Naive thymus-derived CD4-positive, alpha-beta T cell (primary cell): ENCODE measurements at regions not wholly inside any gene's neighbourhood (a gene's known extent, or its start where the extent isn't known, plus 50 kb on each side); places are given as distances from the start of the nearest gene placed in this dataset.

Source experiments
- ATAC-seq: fragments of 150-1000 bp; cut with Tn5 transposase; 2 replicates; pipeline ENCODE4 v1.10.0; 2021; ENCODE audit warnings: mild to moderate bottlenecking, moderate library complexity
- CTCF ChIA-PET: fragments of 350-600 bp; sonication (Branson Sonifier 250); formaldehyde crosslinking; loops from one replicate; lab custom pipeline; 2021; ENCODE audit warnings: antibody characterized with exemption; lab: Charles Lee
- POLR2A ChIA-PET: fragments of 350-600 bp; sonication (Branson Sonifier 250); formaldehyde crosslinking; loops from one replicate; lab custom pipeline; 2021; ENCODE audit warnings: antibody characterized with exemption, inconsistent platforms; lab: Charles Lee
- DNase-seq, 9 donors: peaks; one replicate each; pipeline versions ENCODE4 v3.0.0 to v3.0.0-alpha.2; 2020 to 2022; ENCODE audit warnings: mixed read lengths in 1 of 9
- H3K27ac ChIP-seq: one replicate; pipeline ENCODE4 v1.7.0; 2013; ENCODE audit warnings: mild to moderate bottlenecking, low read depth, low read length, moderate library complexity
- H3K27me3 ChIP-seq, 2 donors: one replicate each; pipeline ENCODE4 v1.7.0; 2013; ENCODE audit warnings: low read length in 2 of 2, mild to moderate bottlenecking in 2 of 2, moderate library complexity in 2 of 2; ENCODE audit not compliant: control insufficient read depth in 2 of 2, insufficient read depth in 2 of 2
- H3K36me3 ChIP-seq, 3 experiments: 1 replicate in 2 of 3; 2 replicates in 1 of 3; pipeline ENCODE4 v1.7.0; 2013; ENCODE audit warnings: low read length in 3 of 3, mild to moderate bottlenecking in 3 of 3, moderate library complexity in 1 of 3; ENCODE audit not compliant: insufficient read depth in 3 of 3, control insufficient read depth in 2 of 3
- H3K4me1 ChIP-seq, 2 donors: one replicate each; pipeline ENCODE4 v1.7.0; 2013; ENCODE audit warnings: low read length in 2 of 2, mild to moderate bottlenecking in 2 of 2, moderate library complexity in 1 of 2; ENCODE audit not compliant: control insufficient read depth in 2 of 2, insufficient read depth in 2 of 2
- H3K4me3 ChIP-seq: 2 replicates; pipeline ENCODE4 v1.7.0; 2013; ENCODE audit warnings: mild to moderate bottlenecking, low read length
- H3K9me3 ChIP-seq, 3 experiments: 1 replicate in 2 of 3; 2 replicates in 1 of 3; pipeline ENCODE4 v1.7.0; 2013; ENCODE audit warnings: low read length in 3 of 3; ENCODE audit not compliant: control insufficient read depth in 2 of 3
- H3K27ac Mint-ChIP-seq, 9 donors: one replicate each; pipeline ENCODE4 v1.8.0; 2020 to 2022; ENCODE audit warnings: mixed read lengths in 9 of 9, mild to moderate bottlenecking in 8 of 9, moderate library complexity in 5 of 9, inconsistent platforms in 2 of 9
- H3K27me3 Mint-ChIP-seq, 5 donors: one replicate each; pipeline ENCODE4 v1.8.0; 2021 to 2022; ENCODE audit warnings: mixed read lengths in 5 of 5, mild to moderate bottlenecking in 1 of 5
- H3K36me3 Mint-ChIP-seq, 5 donors: one replicate each; pipeline ENCODE4 v1.8.0; 2020 to 2022; ENCODE audit warnings: mixed read lengths in 5 of 5, mild to moderate bottlenecking in 3 of 5, inconsistent platforms in 1 of 5
- H3K4me1 Mint-ChIP-seq, 7 donors: one replicate each; pipeline ENCODE4 v1.8.0; 2020 to 2022; ENCODE audit warnings: mixed read lengths in 7 of 7, mild to moderate bottlenecking in 3 of 7, inconsistent platforms in 1 of 7
- H3K4me3 Mint-ChIP-seq, 10 donors: one replicate each; pipeline ENCODE4 v1.8.0; 2020 to 2022; ENCODE audit warnings: mild to moderate bottlenecking in 10 of 10, mixed read lengths in 10 of 10, moderate library complexity in 6 of 10, inconsistent platforms in 2 of 10
- H3K9me3 Mint-ChIP-seq, 11 donors: one replicate each; pipeline ENCODE4 v1.8.0; 2020 to 2022; ENCODE audit warnings: mixed read lengths in 11 of 11, mild to moderate bottlenecking in 4 of 11, inconsistent platforms in 1 of 11, moderate library complexity in 1 of 11
- intact Hi-C, 2 donors: fragments of 100-400 bp; cut with micrococcal nuclease; formaldehyde crosslinking; loops; one replicate each; pipeline ENCODE4 v1.15.1; 2023

DNA sequence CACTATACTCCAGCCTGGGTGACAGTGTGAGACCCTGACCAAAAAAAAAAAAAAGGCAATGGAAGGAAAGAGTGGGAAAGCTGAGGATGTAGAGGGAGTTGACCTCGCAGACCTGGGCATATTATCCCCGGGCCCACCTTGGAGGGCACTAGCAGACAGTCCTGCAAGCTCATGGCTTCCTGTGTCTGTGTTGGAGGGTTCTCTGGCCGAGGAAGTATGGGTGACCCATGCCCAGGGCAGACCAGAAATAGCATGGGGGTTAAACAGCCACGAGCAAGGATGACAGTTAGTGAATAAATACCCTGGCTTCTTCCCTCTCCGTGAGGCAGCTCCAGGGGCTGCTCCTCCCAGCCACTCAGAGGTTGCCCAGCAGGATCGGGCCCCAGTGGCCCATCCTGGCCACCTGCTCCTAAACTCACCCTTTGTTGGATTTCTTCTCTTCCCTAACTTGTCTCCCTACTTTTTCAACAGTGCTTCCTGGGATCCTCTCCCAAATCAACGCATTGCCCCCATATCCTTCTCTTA is 485.8 kb downstream of the ZNF536 start:
- Mint-ChIP-seq H3K27me3 (peaks cover 0 to 20% (median 6%) of the 10 kb centered on the region in 5 donors), H3K36me3 (no peaks in the 10 kb centered on the region), H3K27ac (no peak overlapping the region), H3K4me3 (no peak overlapping the region), H3K4me1 (peaks cover 0 to 3% (median 0%) of the 10 kb centered on the region in 7 donors), H3K9me3 (peaks cover 0 to 15% (median 4%) of the 10 kb centered on the region in 11 donors)
- Histone ChIP-seq H3K4me3 (no peak overlapping the region), H3K4me1 (no peaks in the 10 kb centered on the region), H3K9me3 (no peaks in the 10 kb centered on the region), H3K36me3 (no peaks in the 10 kb centered on the region), H3K27me3 (no peaks in the 10 kb centered on the region), H3K27ac (no peak overlapping the region)
- DNase-seq: no peak
- CTCF ChIA-PET: no interaction called here
- ATAC-seq: no peak
- POLR2A ChIA-PET: no interaction called here
- intact Hi-C loops: no loop called here

DNA sequence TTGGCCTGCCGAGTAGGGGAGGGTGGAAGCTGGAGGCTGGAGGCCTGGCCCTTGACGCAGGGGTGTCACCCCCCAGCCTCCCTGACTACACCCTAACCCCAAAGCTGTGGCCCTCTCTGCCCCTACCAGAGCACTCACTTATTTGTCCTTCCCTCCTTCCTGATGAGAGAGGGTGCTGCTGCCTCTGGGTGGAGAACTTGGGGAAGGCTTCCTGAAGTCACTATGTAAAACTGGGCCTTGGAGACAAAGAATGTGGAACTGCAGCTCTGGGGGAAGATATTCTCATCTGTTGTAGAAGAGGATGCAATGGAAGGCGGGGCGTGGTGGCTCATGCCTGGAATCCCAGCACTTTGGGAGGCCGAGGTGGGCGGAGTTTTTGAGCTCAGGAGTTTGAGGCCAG is 485.2 kb downstream of the ZNF536 start:
- Histone ChIP-seq H3K27ac (no peak overlapping the region), H3K27me3 (no peaks in the 10 kb centered on the region), H3K9me3 (no peaks in the 10 kb centered on the region), H3K4me1 (no peaks in the 10 kb centered on the region), H3K4me3 (no peak overlapping the region), H3K36me3 (no peaks in the 10 kb centered on the region)
- ChIA-PET CTCF (no interaction called here), POLR2A (no interaction called here)
- ATAC-seq: no peak
- DNase-seq: no peak
- intact Hi-C loops: no loop called here
- Mint-ChIP-seq H3K4me3 (no peak overlapping the region), H3K36me3 (no peaks in the 10 kb centered on the region), H3K27me3 (peaks cover 0 to 14% (median 6%) of the 10 kb centered on the region in 5 donors), H3K27ac (no peak overlapping the region), H3K9me3 (peaks cover 0 to 11% (median 4%) of the 10 kb centered on the region in 11 donors), H3K4me1 (peaks cover 0 to 3% (median 0%) of the 10 kb centered on the region in 7 donors)

DNA sequence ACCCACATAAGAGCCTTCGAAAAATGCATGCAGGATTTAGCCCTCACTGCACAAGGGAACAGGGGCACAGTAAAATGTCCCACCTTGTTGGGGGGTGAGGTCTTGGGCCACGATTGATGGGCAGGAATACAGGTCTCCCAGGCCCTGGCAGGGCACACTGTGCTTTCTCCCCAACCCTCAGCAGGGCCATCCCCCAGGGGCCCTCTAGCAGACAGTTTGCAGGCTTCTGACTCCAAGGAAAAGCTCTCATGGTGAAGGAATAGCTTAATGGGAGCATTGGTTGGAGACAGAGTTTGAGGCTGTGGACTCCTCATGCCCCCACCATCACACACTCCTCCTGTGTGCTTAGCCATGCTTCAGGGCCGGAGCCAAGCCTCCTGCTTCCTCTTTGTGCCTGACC is 484.6 kb downstream of the ZNF536 start:
- no peaks in the 10 kb centered on the region for H3K4me1 ChIP-seq
- no peak overlapping the region for H3K27ac Mint-ChIP-seq
- H3K4me3 Mint-ChIP-seq: no peak overlapping the region
- H3K4me1 Mint-ChIP-seq: peaks cover 0 to 3% (median 0%) of the 10 kb centered on the region in 7 donors
- H3K27me3 Mint-ChIP-seq: peaks cover 0 to 15% (median 6%) of the 10 kb centered on the region in 5 donors
- peaks cover 0 to 11% (median 4%) of the 10 kb centered on the region in 11 donors for H3K9me3 Mint-ChIP-seq
- ChIA-PET CTCF (no interaction called here), POLR2A (no interaction called here)
- H3K27me3 ChIP-seq: no peaks in the 10 kb centered on the region
- ATAC-seq (no peak), DNase-seq (no peak)
- H3K27ac ChIP-seq: no peak overlapping the region
- H3K36me3 ChIP-seq: no peaks in the 10 kb centered on the region
- H3K36me3 Mint-ChIP-seq: no peaks in the 10 kb centered on the region
- H3K9me3 ChIP-seq: no peaks in the 10 kb centered on the region
- no peak overlapping the region for H3K4me3 ChIP-seq
- intact Hi-C loops: no loop called here

DNA sequence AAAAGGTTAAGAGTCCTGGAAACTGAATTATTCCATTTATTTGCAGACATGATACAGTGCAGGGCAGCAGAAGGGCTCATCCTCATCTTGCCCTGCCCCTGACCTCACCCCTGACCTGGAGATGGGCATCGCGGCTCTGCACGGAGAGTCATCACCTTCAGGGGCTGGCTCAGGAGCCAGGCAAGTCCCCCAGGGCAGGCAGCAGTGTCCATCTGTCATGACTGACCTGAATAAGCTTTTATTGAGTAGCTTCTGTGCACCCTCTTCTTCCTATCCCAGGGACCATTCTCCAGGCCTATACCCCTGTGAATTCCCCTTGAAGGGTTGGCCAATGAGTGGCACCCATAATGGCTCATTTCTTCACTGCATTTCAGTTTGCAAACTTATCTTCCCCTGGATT is 484.2 kb downstream of the ZNF536 start:
- ChIA-PET CTCF (no interaction called here), POLR2A (no interaction called here)
- intact Hi-C loops: no loop called here
- Mint-ChIP-seq H3K4me1 (peaks cover 0 to 3% (median 0%) of the 10 kb centered on the region in 7 donors), H3K27me3 (peaks cover 0 to 15% (median 4%) of the 10 kb centered on the region in 5 donors), H3K4me3 (no peak overlapping the region), H3K36me3 (no peaks in the 10 kb centered on the region), H3K27ac (no peak overlapping the region), H3K9me3 (peaks cover 0 to 11% (median 4%) of the 10 kb centered on the region in 11 donors)
- no peaks in the 10 kb centered on the region for H3K36me3 ChIP-seq
- no peaks in the 10 kb centered on the region for H3K9me3 ChIP-seq
- H3K27me3 ChIP-seq: no peaks in the 10 kb centered on the region
- DNase-seq (no peak), ATAC-seq (no peak)
- H3K27ac ChIP-seq: no peak overlapping the region
- H3K4me3 ChIP-seq: no peak overlapping the region
- H3K4me1 ChIP-seq: no peaks in the 10 kb centered on the region

DNA sequence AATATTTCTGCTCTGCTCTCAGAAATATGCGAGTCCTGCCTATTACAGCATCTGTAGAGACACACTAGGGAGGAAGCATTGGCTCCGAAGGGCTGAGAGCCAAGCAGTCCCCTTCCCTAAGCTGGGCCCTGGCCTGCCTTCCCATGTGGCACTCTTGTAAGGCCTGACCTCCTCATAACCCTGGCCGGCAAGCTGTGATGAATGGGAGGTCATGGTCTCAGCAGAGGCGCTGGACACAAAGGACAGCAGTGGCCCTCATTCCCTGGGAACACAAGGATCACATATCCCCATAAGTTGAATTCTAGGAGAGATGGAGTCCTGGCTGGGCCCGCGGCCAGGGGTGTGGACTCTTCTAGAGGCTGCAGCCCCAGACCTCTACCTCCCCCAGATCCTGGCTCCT is 483.3 kb downstream of the ZNF536 start:
- peaks cover 0 to 15% (median 0%) of the 10 kb centered on the region in 5 donors for H3K27me3 Mint-ChIP-seq
- Histone ChIP-seq H3K4me3 (no peak overlapping the region), H3K27ac (no peak overlapping the region), H3K9me3 (no peaks in the 10 kb centered on the region), H3K4me1 (no peaks in the 10 kb centered on the region), H3K36me3 (no peaks in the 10 kb centered on the region), H3K27me3 (no peaks in the 10 kb centered on the region)
- no peak for ATAC-seq
- intact Hi-C loops: no loop called here
- POLR2A ChIA-PET: no interaction called here
- no peaks in the 10 kb centered on the region for H3K36me3 Mint-ChIP-seq
- CTCF ChIA-PET: no interaction called here
- H3K9me3 Mint-ChIP-seq: peaks cover 0 to 10% (median 3%) of the 10 kb centered on the region in 11 donors
- DNase-seq: no peak
- no peak overlapping the region for H3K4me3 Mint-ChIP-seq
- H3K4me1 Mint-ChIP-seq: peaks cover 0 to 3% (median 0%) of the 10 kb centered on the region in 7 donors
- H3K27ac Mint-ChIP-seq: no peak overlapping the region

DNA sequence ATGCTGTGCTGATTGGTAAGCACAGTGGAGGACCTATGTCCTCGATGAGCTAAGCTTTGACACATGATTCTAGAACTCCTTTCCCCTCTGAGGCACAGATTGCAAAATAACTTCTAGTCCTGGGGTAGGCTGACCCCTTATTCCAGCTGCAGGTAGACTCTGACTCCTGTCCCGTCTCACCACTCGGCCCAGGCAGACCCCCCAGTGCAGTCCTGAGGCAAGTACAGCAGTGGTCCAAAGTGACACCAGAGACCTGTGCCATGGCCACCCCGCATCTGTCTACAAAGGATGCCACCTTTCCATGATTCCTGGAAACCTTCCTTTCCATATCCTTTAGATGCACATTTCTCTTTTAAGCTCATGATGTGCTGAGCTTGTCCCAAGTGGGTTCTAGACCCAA is 482.5 kb downstream of the ZNF536 start:
- Histone ChIP-seq H3K36me3 (no peaks in the 10 kb centered on the region), H3K4me1 (no peaks in the 10 kb centered on the region), H3K27ac (no peak overlapping the region), H3K4me3 (no peak overlapping the region), H3K9me3 (no peaks in the 10 kb centered on the region), H3K27me3 (no peaks in the 10 kb centered on the region)
- Mint-ChIP-seq H3K27me3 (peaks cover 0 to 14% (median 0%) of the 10 kb centered on the region in 5 donors), H3K4me1 (peaks cover 0 to 3% (median 0%) of the 10 kb centered on the region in 7 donors), H3K4me3 (no peak overlapping the region), H3K36me3 (no peaks in the 10 kb centered on the region), H3K27ac (no peak overlapping the region), H3K9me3 (peaks cover 0 to 3% (median 1%) of the 10 kb centered on the region in 11 donors)
- ChIA-PET POLR2A (no interaction called here), CTCF (no interaction called here)
- ATAC-seq (no peak), DNase-seq (no peak)
- intact Hi-C loops: no loop called here

DNA sequence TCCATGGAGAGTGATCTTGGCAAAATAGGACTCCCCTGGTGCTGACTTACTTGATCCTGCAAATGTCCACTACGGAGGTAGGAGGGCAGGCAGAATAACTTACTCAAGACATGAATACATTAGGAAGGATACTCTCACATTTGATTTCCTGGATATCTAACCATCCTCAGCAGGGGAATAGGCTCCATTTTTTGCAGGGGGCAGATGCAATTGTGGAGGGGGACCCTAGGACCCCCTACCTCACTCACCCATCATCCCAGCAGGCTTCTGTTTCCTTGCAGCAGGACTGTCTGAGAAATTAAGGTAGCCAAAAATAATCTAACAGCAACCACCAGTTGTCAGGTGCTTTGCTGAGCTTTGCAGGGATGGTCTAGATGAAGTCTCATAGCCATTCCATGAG is 482.0 kb downstream of the ZNF536 start:
- peaks cover 0 to 9% (median 0%) of the 10 kb centered on the region in 5 donors for H3K27me3 Mint-ChIP-seq
- Histone ChIP-seq H3K9me3 (no peaks in the 10 kb centered on the region), H3K4me3 (no peak overlapping the region), H3K36me3 (no peaks in the 10 kb centered on the region), H3K27ac (no peak overlapping the region), H3K27me3 (no peaks in the 10 kb centered on the region), H3K4me1 (no peaks in the 10 kb centered on the region)
- peaks cover 0 to 3% (median 0%) of the 10 kb centered on the region in 7 donors for H3K4me1 Mint-ChIP-seq
- peaks cover 0 to 2% (median 0%) of the 10 kb centered on the region in 11 donors for H3K9me3 Mint-ChIP-seq
- no peak overlapping the region for H3K4me3 Mint-ChIP-seq
- no peak for DNase-seq
- no peak overlapping the region for H3K27ac Mint-ChIP-seq
- intact Hi-C loops: no loop called here
- POLR2A ChIA-PET: no interaction called here
- ATAC-seq: no peak
- CTCF ChIA-PET: no interaction called here
- H3K36me3 Mint-ChIP-seq: no peaks in the 10 kb centered on the region
